BLaER1 (cell line): ENCODE measurements at regions not wholly inside any gene's neighbourhood (a gene's known extent, or its start where the extent isn't known, plus 50 kb on each side); places are given as distances from the start of the nearest gene placed in this dataset.

Experiments used
- H3K27ac ChIP-seq: shearing (Covaris generic); formaldehyde crosslinking; 2 replicates; pipeline ENCODE4 v1.8.1; 2022
- H3K27me3 ChIP-seq: shearing (Covaris generic); formaldehyde crosslinking; 2 replicates; pipeline ENCODE4 v1.8.1; 2022
- H3K36me3 ChIP-seq: shearing (Covaris generic); formaldehyde crosslinking; 2 replicates; pipeline ENCODE4 v1.8.1; 2022
- H3K4me1 ChIP-seq: shearing (Covaris generic); formaldehyde crosslinking; 2 replicates; pipeline ENCODE4 v1.8.1; 2022
- H3K4me2 ChIP-seq: shearing (Covaris generic); formaldehyde crosslinking; 2 replicates; pipeline ENCODE4 v1.8.1; 2022
- H3K4me3 ChIP-seq: shearing (Covaris generic); formaldehyde crosslinking; 2 replicates; pipeline ENCODE4 v1.8.1; 2022
- H3K9ac ChIP-seq: shearing (Covaris generic); formaldehyde crosslinking; 2 replicates; pipeline ENCODE4 v1.8.1; 2022
- H3K9me3 ChIP-seq: shearing (Covaris generic); formaldehyde crosslinking; 2 replicates; pipeline ENCODE4 v1.8.1; 2022
- H4K20me1 ChIP-seq: shearing (Covaris generic); formaldehyde crosslinking; 2 replicates; pipeline ENCODE4 v1.8.1; 2022
- Cebpa-rat ChIP-seq: shearing (Covaris generic); IDR thresholded peaks from 2 replicates; pipeline ENCODE4 v1.8.1; 2022

DNA sequence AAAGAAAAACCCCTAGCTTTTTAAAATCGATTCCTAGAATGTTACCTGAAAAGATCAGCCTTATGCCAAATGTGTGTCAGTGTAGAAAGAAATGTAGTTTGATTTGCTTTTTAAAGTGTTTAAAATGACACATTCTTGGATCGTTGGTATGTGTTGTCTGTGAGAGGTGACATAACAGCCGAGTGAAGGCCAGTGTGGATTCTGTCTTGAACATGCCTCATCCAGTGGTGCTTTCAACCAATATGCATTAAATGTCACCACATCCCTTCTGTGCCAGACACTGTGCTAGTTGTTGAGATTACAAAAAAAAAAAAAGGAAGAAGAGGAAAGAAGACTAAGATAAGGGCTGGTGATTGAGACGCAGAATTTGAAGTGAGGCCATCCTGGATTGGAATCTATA, 994.2 kb upstream of the TENM3 start:
- Histone ChIP-seq H3K4me3 (no peak overlapping the region), H4K20me1 (no peaks in the 10 kb centered on the region)
- TF ChIP-seq Cebpa-rat, result no peak

DNA sequence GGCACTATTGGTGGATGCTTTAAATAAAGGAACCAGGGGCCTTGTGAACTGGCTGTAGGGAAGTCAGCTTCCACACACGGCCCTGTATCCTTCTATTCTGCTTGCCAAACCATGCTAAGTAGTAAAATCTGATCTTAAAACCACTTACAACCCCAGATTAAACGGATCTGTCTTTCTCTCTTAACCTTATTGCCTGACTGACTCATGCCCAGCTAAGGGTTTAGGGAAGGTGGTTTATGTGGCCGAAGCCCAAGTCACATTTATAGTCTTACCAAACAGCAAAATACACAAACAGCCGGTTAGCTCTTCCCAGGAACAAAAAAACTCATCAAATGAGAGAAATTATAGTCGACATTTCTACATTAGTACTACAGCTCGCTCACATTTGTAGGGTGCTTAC, 988.4 kb upstream of the TENM3 start:
- H3K4me1 ChIP-seq, result no peaks in the 10 kb centered on the region
- H4K20me1 ChIP-seq, result no peaks in the 10 kb centered on the region
- H3K9ac ChIP-seq, result no peak overlapping the region
- no peaks in the 10 kb centered on the region for H3K36me3 ChIP-seq
- H3K27ac ChIP-seq, result no peak overlapping the region
- H3K4me2 ChIP-seq, result no peak overlapping the region
- H3K9me3 ChIP-seq, result no peaks in the 10 kb centered on the region
- H3K27me3 ChIP-seq, result no peaks in the 10 kb centered on the region
- no peak overlapping the region for H3K4me3 ChIP-seq
- no peak for TF ChIP-seq Cebpa-rat

More for the DNA sequence above, 994.2 kb upstream of the TENM3 start:
- H3K9me3 ChIP-seq, result no peaks in the 10 kb centered on the region
- no peak overlapping the region for H3K27ac ChIP-seq
- no peaks in the 10 kb centered on the region for H3K36me3 ChIP-seq
- no peaks in the 10 kb centered on the region for H3K27me3 ChIP-seq
- H3K4me2 ChIP-seq, result no peak overlapping the region
- no peaks in the 10 kb centered on the region for H3K4me1 ChIP-seq
- H3K9ac ChIP-seq, result no peak overlapping the region

DNA sequence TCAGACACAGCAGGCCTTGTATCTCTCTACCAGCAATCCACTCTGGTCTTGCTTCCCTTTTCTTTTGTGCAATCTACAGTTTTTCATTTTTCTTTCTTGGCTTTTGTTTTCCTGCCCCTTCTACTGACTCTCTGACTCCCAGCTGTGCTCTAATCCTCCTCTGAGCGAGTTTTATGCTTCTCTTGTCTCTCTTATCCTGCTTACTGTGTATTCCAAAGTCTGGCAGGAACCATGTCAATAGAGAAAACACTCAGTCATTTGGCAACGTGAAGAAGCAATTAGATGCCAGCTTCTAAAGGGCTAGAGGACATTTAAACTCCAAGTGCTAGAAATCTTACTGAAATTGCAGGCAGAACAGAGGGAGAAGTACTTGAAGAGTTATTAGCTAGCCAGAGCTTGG, 984.6 kb upstream of the TENM3 start:
- no peaks in the 10 kb centered on the region for H3K27me3 ChIP-seq
- no peaks in the 10 kb centered on the region for H3K36me3 ChIP-seq
- H3K9me3 ChIP-seq, result no peaks in the 10 kb centered on the region
- no peaks in the 10 kb centered on the region for H3K4me1 ChIP-seq
- no peak overlapping the region for H3K9ac ChIP-seq
- TF ChIP-seq Cebpa-rat, result no peak
- H3K4me2 ChIP-seq, result no peak overlapping the region
- H3K27ac ChIP-seq, result no peak overlapping the region
- H3K4me3 ChIP-seq, result no peak overlapping the region
- H4K20me1 ChIP-seq, result no peaks in the 10 kb centered on the region

DNA sequence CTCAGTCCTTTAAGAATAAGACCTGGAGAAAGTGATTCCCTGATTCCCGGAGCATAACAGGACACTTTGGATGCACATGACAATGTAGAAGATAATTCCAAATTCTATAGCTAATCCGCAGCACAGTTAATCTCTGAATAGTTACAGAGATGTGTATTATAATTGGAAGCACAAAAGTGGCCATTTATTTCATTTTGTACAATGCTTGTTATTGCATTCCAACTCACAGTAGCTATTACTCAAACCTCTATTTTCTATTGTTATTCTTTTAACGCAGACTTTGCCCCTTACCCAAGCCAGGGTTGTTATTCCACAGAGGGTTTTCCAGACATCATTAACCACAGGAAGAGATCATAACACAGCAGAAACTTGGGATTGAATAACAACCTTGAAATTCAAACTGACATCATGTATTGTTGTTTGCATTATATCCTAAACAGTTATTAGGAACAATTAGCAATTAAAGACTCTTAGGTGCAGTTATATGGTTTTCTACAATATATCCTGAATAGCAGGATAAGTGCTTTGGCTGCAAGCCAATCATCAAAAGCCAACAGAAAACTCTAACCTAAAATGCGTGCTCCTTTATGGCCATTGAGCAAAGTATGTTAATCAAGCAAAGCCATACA, 984.0 kb upstream of the TENM3 start:
- H3K4me3 ChIP-seq, result no peak overlapping the region
- no peak for TF ChIP-seq Cebpa-rat
- no peaks in the 10 kb centered on the region for H3K36me3 ChIP-seq
- H4K20me1 ChIP-seq, result no peaks in the 10 kb centered on the region
- no peaks in the 10 kb centered on the region for H3K4me1 ChIP-seq
- no peaks in the 10 kb centered on the region for H3K27me3 ChIP-seq
- no peak overlapping the region for H3K27ac ChIP-seq
- no peak overlapping the region for H3K9ac ChIP-seq
- no peak overlapping the region for H3K4me2 ChIP-seq
- no peaks in the 10 kb centered on the region for H3K9me3 ChIP-seq

DNA sequence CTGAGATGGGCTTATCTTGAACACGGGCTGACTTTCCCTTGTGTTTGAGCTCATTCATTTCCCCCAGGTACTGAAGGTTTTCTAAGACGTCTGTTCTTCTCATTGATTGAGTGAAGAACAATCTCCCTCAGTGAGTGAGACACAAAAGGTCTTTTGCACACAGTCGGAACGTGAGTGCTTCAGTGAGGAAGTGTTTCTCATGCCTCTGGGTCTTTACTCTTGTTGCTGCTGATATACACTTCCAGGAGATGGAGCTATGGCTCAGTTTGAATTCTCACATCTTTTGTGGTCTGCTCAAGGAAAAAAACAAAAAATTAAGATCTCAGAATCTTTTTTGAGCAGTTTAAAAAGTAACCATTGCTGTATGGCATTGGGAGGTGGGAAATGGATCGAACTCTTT, 981.9 kb upstream of the TENM3 start:
- no peak overlapping the region for H3K9ac ChIP-seq
- no peak overlapping the region for H3K4me3 ChIP-seq
- no peak overlapping the region for H3K4me2 ChIP-seq
- TF ChIP-seq Cebpa-rat, result no peak
- H4K20me1 ChIP-seq, result no peaks in the 10 kb centered on the region
- H3K36me3 ChIP-seq, result no peaks in the 10 kb centered on the region
- H3K27me3 ChIP-seq, result no peaks in the 10 kb centered on the region
- H3K27ac ChIP-seq, result no peak overlapping the region
- H3K4me1 ChIP-seq, result no peaks in the 10 kb centered on the region
- H3K9me3 ChIP-seq, result no peaks in the 10 kb centered on the region

DNA sequence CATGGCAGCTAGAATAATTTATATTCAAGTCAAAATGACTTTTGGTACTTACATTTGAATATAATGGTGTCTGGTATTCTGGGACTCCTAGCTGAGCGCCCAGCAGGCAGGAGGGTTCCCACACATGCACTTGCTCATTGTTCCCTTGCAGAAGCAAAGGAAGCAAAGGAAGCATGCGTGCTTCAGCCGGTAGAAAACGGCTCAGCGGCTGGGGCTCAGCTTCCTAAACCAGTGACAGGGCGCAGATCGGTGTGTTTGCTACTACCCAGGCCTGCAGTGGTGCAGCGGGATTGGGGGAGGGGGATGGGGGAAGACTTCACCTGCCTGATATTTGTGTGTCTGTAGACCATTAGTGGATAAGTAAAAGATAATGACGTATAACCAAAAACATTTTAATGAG, 978.3 kb upstream of the TENM3 start:
- H4K20me1 ChIP-seq, result no peaks in the 10 kb centered on the region
- H3K4me3 ChIP-seq, result no peak overlapping the region
- H3K27me3 ChIP-seq, result no peaks in the 10 kb centered on the region
- H3K36me3 ChIP-seq, result no peaks in the 10 kb centered on the region
- H3K4me2 ChIP-seq, result no peak overlapping the region
- no peak overlapping the region for H3K9ac ChIP-seq
- no peaks in the 10 kb centered on the region for H3K4me1 ChIP-seq
- TF ChIP-seq Cebpa-rat, result no peak
- no peaks in the 10 kb centered on the region for H3K9me3 ChIP-seq
- H3K27ac ChIP-seq, result no peak overlapping the region

DNA sequence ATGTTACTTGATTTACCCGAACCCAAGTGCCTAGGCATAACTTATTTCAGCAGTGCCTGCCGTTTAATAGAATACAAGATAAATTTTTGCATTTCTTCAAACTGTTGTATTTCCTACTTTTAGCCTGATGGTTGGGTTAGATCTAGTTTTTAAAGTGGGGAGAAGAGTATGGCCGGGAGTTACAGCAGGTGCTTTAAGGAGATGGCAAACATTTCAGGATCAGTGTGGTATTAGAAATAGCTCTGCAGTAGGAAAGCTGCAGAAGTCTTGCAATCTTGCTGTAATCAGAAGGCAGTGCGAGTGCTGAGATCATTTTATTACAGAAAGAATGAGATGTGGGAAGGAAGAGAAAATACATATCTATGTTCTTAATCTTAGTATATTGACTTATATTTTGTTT, 977.8 kb upstream of the TENM3 start:
- TF ChIP-seq Cebpa-rat, result no peak
- H3K9me3 ChIP-seq, result no peaks in the 10 kb centered on the region
- H3K4me2 ChIP-seq, result no peak overlapping the region
- H4K20me1 ChIP-seq, result no peaks in the 10 kb centered on the region
- H3K36me3 ChIP-seq, result no peaks in the 10 kb centered on the region
- H3K9ac ChIP-seq, result no peak overlapping the region
- H3K4me3 ChIP-seq, result no peak overlapping the region
- H3K27me3 ChIP-seq, result no peaks in the 10 kb centered on the region
- H3K27ac ChIP-seq, result no peak overlapping the region
- H3K4me1 ChIP-seq, result no peaks in the 10 kb centered on the region

DNA sequence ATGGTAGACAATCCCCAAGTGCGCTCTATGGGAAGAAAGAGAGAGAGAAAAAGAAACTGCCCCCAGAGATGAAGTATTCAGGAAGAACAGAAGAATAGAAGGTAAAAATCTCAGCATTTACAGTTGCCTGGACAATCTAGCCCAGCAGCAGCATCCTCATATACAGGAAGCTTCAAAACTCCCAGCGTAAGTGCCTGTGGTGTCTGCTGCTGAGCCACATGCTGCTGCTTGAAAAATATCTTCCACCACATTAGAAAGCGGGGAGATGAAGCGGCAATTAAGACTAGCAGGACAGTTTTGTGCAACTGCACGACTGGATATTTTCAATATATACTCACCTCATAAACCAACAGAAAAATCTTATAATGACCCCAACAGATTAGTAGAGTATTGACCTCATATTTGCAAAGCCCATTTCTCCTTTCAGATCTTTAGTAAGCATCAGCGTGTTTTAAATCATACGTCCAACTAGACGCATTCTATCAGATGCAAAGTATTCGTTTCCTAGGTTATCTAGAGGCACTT, 972.0 kb upstream of the TENM3 start:
- Histone ChIP-seq H3K4me3 (no peak overlapping the region), H3K27me3 (no peaks in the 10 kb centered on the region), H4K20me1 (no peaks in the 10 kb centered on the region), H3K36me3 (no peaks in the 10 kb centered on the region), H3K4me1 (no peaks in the 10 kb centered on the region), H3K4me2 (no peak overlapping the region), H3K27ac (no peak overlapping the region), H3K9me3 (no peaks in the 10 kb centered on the region), H3K9ac (no peak overlapping the region)
- TF ChIP-seq Cebpa-rat, result no peak

DNA sequence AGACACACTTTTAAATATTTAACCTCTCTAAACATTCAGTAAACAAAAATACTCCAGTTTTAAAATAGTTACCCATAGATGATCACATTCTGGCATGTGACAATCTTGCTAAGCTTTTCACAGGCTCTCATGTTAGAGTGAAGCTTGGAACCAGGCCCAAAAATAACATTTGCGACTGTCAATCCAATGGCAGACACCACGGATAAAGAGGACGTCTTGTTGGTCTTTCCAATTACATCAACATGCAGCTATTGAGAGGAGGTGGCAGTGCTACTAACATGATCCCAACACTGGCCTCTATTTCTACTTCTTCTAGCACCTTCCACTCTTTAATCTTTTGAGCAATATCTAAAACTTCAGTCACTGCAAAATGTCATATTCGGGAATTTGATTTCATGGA, 970.8 kb upstream of the TENM3 start:
- H3K36me3 ChIP-seq, result no peaks in the 10 kb centered on the region
- H3K4me2 ChIP-seq, result no peak overlapping the region
- no peaks in the 10 kb centered on the region for H3K4me1 ChIP-seq
- H3K4me3 ChIP-seq, result no peak overlapping the region
- no peaks in the 10 kb centered on the region for H3K27me3 ChIP-seq
- no peak overlapping the region for H3K9ac ChIP-seq
- no peak overlapping the region for H3K27ac ChIP-seq
- H3K9me3 ChIP-seq, result no peaks in the 10 kb centered on the region
- H4K20me1 ChIP-seq, result no peaks in the 10 kb centered on the region
- TF ChIP-seq Cebpa-rat, result no peak

DNA sequence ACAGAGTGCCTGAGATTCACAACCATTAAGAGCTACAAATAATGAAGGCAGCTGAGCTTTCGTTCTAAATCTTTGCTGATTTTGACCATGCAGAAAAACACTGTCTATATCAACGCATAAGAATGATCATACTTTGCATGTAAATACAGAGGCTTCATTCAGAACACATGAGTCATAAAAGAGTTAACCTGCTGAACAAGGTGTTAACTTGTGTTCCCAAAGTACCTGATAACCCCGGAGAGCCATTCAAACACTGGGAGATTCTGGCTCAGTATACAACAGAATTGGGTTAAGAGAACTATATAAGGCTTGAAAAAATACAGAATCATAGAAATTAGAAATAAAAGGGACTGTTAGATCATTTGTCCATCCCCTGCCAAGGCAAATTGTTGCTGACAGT, 964.3 kb upstream of the TENM3 start:
- no peaks in the 10 kb centered on the region for H3K4me1 ChIP-seq
- no peaks in the 10 kb centered on the region for H3K9me3 ChIP-seq
- no peak for TF ChIP-seq Cebpa-rat
- H3K9ac ChIP-seq, result no peak overlapping the region
- no peaks in the 10 kb centered on the region for H4K20me1 ChIP-seq
- H3K27ac ChIP-seq, result no peak overlapping the region
- H3K36me3 ChIP-seq, result no peaks in the 10 kb centered on the region
- no peak overlapping the region for H3K4me3 ChIP-seq
- no peaks in the 10 kb centered on the region for H3K27me3 ChIP-seq
- no peak overlapping the region for H3K4me2 ChIP-seq

DNA sequence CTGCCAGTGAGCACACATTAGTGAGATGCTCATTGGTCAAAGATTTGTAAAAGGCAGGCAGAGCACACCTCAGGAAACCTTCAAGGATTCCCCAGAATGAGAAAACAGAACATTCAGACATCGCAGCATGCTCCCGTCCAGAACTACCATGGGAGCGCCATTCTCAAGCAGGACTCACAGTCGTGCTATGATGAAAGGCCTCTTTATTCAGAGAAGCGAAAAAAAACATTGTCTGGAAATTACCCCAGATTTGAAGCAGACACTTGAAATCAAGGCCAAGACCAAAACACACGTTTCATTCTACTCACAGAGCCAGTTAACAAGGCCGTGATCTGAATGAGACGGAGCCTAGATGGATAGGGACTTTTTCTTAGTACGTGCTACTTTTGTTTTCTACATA, 961.8 kb upstream of the TENM3 start:
- Histone ChIP-seq H3K4me2 (no peak overlapping the region), H4K20me1 (no peaks in the 10 kb centered on the region), H3K9me3 (no peaks in the 10 kb centered on the region), H3K27ac (no peak overlapping the region), H3K27me3 (no peaks in the 10 kb centered on the region), H3K36me3 (no peaks in the 10 kb centered on the region), H3K9ac (no peak overlapping the region), H3K4me3 (no peak overlapping the region), H3K4me1 (no peaks in the 10 kb centered on the region)
- no peak for TF ChIP-seq Cebpa-rat
